Stomach (tissue), 8 donors: ENCODE measurements at regions not wholly inside any gene's neighbourhood (a gene's known extent, or its start where the extent isn't known, plus 50 kb on each side); places are given as distances from the start of the nearest gene placed in this dataset.
"Not testable (repeated sequence)": the region's sequence is repeated elsewhere in the genome, so short reads cannot be mapped to it uniquely, and the experiment has no call there.

Source experiments
- DNase-seq, 2 donors: peaks; one replicate each; pipeline versions ENCODE4 v3.0.0 to v3.0.0-alpha.2; 2013 to 2019
- H3K27ac ChIP-seq, 5 donors: fragments of 200-600 bp in 4 of 5; sonication (generic) in 4 of 5; one replicate each; pipeline ENCODE4 v1.5.1; 2013 to 2019; ENCODE audit warnings: mild to moderate bottlenecking in 1 of 5, moderate library complexity in 1 of 5
- H3K27me3 ChIP-seq, 3 donors: fragments of 200-600 bp; sonication (generic); one replicate each; pipeline ENCODE4 v1.5.1; 2017 to 2019; ENCODE audit warnings: mixed run types in 1 of 3
- H3K36me3 ChIP-seq, 4 donors: fragments of 200-600 bp; sonication (generic); 1 replicate in 3 of 4; 2 replicates in 1 of 4; pipeline ENCODE4 v1.5.1; 2016 to 2019
- H3K4me1 ChIP-seq, 4 donors: fragments of 200-600 bp; sonication (generic); one replicate each; pipeline ENCODE4 v1.5.1; 2016 to 2019
- H3K4me3 ChIP-seq, 4 donors: fragments of 200-600 bp; sonication (generic) in 3 of 4; one replicate each; pipeline ENCODE4 v1.5.1; 2016 to 2019; ENCODE audit warnings: mild to moderate bottlenecking in 1 of 4
- H3K9me3 ChIP-seq, 4 donors: fragments of 200-600 bp; sonication (generic); one replicate each; pipeline ENCODE4 v1.5.1; 2016 to 2019
- EP300 ChIP-seq: sonication (generic); formaldehyde crosslinking; IDR thresholded peaks from one replicate; pipeline ENCODE4 v1.6.1; 2017; ENCODE audit warnings: antibody characterized with exemption
- POLR2A ChIP-seq, 4 donors: fragments of 450-650 bp; IDR thresholded peaks; one replicate each; pipeline ENCODE4 v1.6.1; 2016; ENCODE audit warnings: antibody characterized with exemption in 4 of 4, control low read depth in 2 of 4, mild to moderate bottlenecking in 1 of 4, moderate library complexity in 1 of 4
- POLR2AphosphoS5 ChIP-seq, 3 donors: sonication (generic); formaldehyde crosslinking; IDR thresholded peaks; one replicate each; pipeline ENCODE4 v1.6.1; 2016; ENCODE audit warnings: antibody characterized with exemption in 3 of 3
- WGBS, 5 donors: extraction: QIAGEN DNeasy Blood & Tissue Kit in 3 of 5; methylation state at CpG; one replicate each; pipeline versions ENCODE4 v1.1.5 to v1.1.7; 2013 to 2018; 5-methylcytosine and 5-hydroxymethylcytosine counted together
- intact Hi-C: fragments of 100-400 bp; cut with DNase I; formaldehyde crosslinking; loops from one replicate; pipeline ENCODE4 v1.15.1; 2023; ENCODE audit warnings: low total_unique reads
- TF ChIP-seq, protein P1 (sequence below), 7 experiments: fragments of 450-650 bp in 4 of 7; fragments of 200-600 bp in 3 of 7; sonication (generic) in 3 of 7; IDR thresholded peaks; one replicate each; pipeline ENCODE4 v1.5.1; 2016 to 2019; ENCODE audit warnings: antibody characterized with exemption in 7 of 7, control low read depth in 2 of 7, mild to moderate bottlenecking in 1 of 7
- donor health status: healthy with polysubstance abuse.
- donor health status: Bipolar disorder and iron deficiency.
- donor health status: healthy.

GRCh38 chrY:7334449-7334848 is 422.9 kb upstream of the AMELY start:
- Histone ChIP-seq H3K36me3 (no peaks in the 10 kb centered on the region), H3K9me3 (no peaks in the 10 kb centered on the region), H3K4me1 (no peaks in the 10 kb centered on the region), H3K27ac (no peak overlapping the region), H3K4me3 (no peak overlapping the region), H3K27me3 (no peaks in the 10 kb centered on the region)
- 92 to 100% (median 93%) methylated on average over 1 of the region's 1 CpG; no CpG with 5 or more reads in 2 of the 5 donors for WGBS, 5 donors
- TF ChIP-seq, protein P1, sequence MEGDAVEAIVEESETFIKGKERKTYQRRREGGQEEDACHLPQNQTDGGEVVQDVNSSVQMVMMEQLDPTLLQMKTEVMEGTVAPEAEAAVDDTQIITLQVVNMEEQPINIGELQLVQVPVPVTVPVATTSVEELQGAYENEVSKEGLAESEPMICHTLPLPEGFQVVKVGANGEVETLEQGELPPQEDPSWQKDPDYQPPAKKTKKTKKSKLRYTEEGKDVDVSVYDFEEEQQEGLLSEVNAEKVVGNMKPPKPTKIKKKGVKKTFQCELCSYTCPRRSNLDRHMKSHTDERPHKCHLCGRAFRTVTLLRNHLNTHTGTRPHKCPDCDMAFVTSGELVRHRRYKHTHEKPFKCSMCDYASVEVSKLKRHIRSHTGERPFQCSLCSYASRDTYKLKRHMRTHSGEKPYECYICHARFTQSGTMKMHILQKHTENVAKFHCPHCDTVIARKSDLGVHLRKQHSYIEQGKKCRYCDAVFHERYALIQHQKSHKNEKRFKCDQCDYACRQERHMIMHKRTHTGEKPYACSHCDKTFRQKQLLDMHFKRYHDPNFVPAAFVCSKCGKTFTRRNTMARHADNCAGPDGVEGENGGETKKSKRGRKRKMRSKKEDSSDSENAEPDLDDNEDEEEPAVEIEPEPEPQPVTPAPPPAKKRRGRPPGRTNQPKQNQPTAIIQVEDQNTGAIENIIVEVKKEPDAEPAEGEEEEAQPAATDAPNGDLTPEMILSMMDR (IDR thresholded peaks at IDR 0.05), result no peak
- intact Hi-C loops, result no loop called here
- DNase-seq, result no peak

- no peak for TF ChIP-seq POLR2AphosphoS5 (IDR thresholded peaks at IDR 0.05)
- TF ChIP-seq POLR2A (IDR thresholded peaks at IDR 0.05), result no peak
- TF ChIP-seq, protein P1 (IDR thresholded peaks at IDR 0.05), result no peak
- TF ChIP-seq EP300, result no peak
- intact Hi-C loops, result no loop called here
- WGBS, 5 donors, result 72 to 84% (median 83%) methylated on average over 8 to 9 of the region's 9 CpGs; no CpG with 5 or more reads in 2 of the 5 donors
Measured at GRCh38 chrY:7326296-7327246, 415.0 kb upstream of the AMELY start.

DNA sequence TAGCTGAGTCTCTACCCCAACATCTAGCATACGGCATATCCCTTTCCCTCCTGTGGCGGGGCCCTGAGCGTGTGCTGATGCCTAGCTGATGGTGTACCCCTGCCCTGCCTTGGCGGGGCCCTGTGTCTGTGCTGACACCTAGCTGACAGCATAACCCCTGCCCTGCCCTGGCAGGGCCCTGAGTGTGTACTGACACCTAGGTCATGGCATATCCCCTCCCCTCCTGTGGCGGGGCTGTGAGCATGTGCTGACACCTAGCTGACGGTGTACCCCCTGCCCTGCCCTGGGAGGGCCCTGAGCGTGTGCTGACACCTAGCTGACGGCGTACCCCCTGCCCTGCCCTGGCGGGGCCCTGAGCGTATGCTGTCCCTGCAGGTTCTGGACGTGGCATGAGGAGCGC is 414.0 kb upstream of the AMELY start:
- DNase-seq, result no peak
- intact Hi-C loops, result no loop called here
- TF ChIP-seq, protein P1 (IDR thresholded peaks at IDR 0.05), result no peak
- TF ChIP-seq POLR2AphosphoS5 (IDR thresholded peaks at IDR 0.05), result no peak
- H3K4me3 ChIP-seq, result no peak overlapping the region
- peaks cover 0 to 29% (median 0%) of the 10 kb centered on the region in 4 donors for H3K36me3 ChIP-seq
- H3K4me1 ChIP-seq, result no peaks in the 10 kb centered on the region
- H3K27ac ChIP-seq, result no peak overlapping the region
- H3K27me3 ChIP-seq, result no peaks in the 10 kb centered on the region
- WGBS, 5 donors, result 93 to 97% (median 97%) methylated on average over 12 to 13 of the region's 13 CpGs; no CpG with 5 or more reads in 2 of the 5 donors
- no peaks in the 10 kb centered on the region for H3K9me3 ChIP-seq

More at GRCh38 chrY:7326296-7327246, 415.0 kb upstream of the AMELY start:
- DNase-seq, result no peak
- no peaks in the 10 kb centered on the region for H3K9me3 ChIP-seq
- H3K27me3 ChIP-seq, result no peaks in the 10 kb centered on the region
- H3K4me1 ChIP-seq, result no peaks in the 10 kb centered on the region
- peaks cover 0 to 29% (median 0%) of the 10 kb centered on the region in 4 donors for H3K36me3 ChIP-seq
- H3K27ac ChIP-seq, result no peak overlapping the region
- no peak overlapping the region for H3K4me3 ChIP-seq

- 82 to 92% (median 84%) methylated on average over 2 to 5 of the region's 5 CpGs; no CpG with 5 or more reads in 2 of the 5 donors for WGBS, 5 donors
- H3K27me3 ChIP-seq, result no peaks in the 10 kb centered on the region
- no peaks in the 10 kb centered on the region for H3K4me1 ChIP-seq
- no peak overlapping the region for H3K27ac ChIP-seq
- H3K9me3 ChIP-seq, result no peaks in the 10 kb centered on the region
- intact Hi-C loops, result no loop called here
- peaks cover 0 to 19% (median 0%) of the 10 kb centered on the region in 4 donors for H3K36me3 ChIP-seq
- H3K4me3 ChIP-seq, result no peak overlapping the region
- TF ChIP-seq, protein P1 (IDR thresholded peaks at IDR 0.05), result no peak
- TF ChIP-seq POLR2A (IDR thresholded peaks at IDR 0.05), result no peak
- TF ChIP-seq POLR2AphosphoS5 (IDR thresholded peaks at IDR 0.05), result no peak
- TF ChIP-seq EP300, result no peak
- DNase-seq, result no peak
Measured at GRCh38 chrY:7320751-7321150, 409.2 kb upstream of the AMELY start.

GRCh38 chrY:7320171-7320570 is 408.6 kb upstream of the AMELY start:
- H3K27ac ChIP-seq, DNase-seq, H3K9me3 ChIP-seq, H3K4me1 ChIP-seq, H3K27me3 ChIP-seq, intact Hi-C loops, H3K4me3 ChIP-seq: not testable (repeated sequence)
- 47 to 73% (median 71%) methylated on average over 1 to 2 of the region's 4 CpGs; no CpG with 5 or more reads in 2 of the 5 donors for WGBS, 5 donors
- H3K36me3 ChIP-seq, result peaks cover 0 to 15% (median 0%) of the 10 kb centered on the region in 4 donors
